GM06990 (cell line): ENCODE measurements at regions not wholly inside any gene's neighbourhood (a gene's known extent, or its start where the extent isn't known, plus 50 kb on each side); places are given as distances from the start of the nearest gene placed in this dataset.

Experiments
- DNase-seq: peaks from one replicate; pipeline ENCODE4 v3.0.0-alpha.2; 2011; ENCODE audit not compliant: insufficient read length; ENCODE audit errors: extremely low read depth
- H3K27me3 ChIP-seq: replicated peaks from 2 replicates; pipeline ENCODE4 v1.6.0; 2011; ENCODE audit warnings: low read length; ENCODE audit not compliant: control insufficient read depth, insufficient read depth
- H3K36me3 ChIP-seq: 2 replicates; pipeline ENCODE4 v1.5.1; 2011; ENCODE audit warnings: low read length; ENCODE audit not compliant: control insufficient read depth, insufficient read depth
- H3K4me3 ChIP-seq: replicated peaks from 2 replicates; pipeline ENCODE4 v1.5.1; 2011; ENCODE audit warnings: low read depth, mild to moderate bottlenecking, control low read depth, low read length
- TF ChIP-seq, protein P1 (sequence below): IDR thresholded peaks from 2 replicates; pipeline ENCODE4 v1.5.1; 2011; ENCODE audit warnings: low read length, control low read depth, mild to moderate bottlenecking, inconsistent platforms; ENCODE audit not compliant: insufficient read depth, poor library complexity, severe bottlenecking

DNA sequence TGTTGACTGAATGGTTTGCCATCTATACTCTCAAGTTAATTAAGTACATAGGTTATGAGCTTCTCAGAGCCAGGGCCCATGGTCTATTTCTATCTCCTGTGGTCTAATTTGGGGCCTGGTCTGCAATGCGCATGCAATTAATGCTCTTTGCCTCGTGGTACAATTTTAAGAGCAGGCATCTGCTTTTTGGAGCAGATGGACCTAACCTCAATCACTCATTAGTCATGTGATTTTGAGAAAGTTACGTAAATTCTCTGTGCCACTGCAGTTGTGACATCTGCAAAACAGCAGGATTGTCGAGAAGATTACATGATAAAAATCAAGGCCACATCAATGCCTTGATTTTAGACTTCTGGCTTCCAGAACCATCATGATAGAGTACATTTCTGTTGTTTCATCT is 543.7 kb upstream of the ADAMTS9 start:
- Histone ChIP-seq H3K36me3 (no peaks in the 10 kb centered on the region), H3K4me3 (no peak overlapping the region), H3K27me3 (no peaks in the 10 kb centered on the region)
- DNase-seq = no peak
- TF ChIP-seq, protein P1, sequence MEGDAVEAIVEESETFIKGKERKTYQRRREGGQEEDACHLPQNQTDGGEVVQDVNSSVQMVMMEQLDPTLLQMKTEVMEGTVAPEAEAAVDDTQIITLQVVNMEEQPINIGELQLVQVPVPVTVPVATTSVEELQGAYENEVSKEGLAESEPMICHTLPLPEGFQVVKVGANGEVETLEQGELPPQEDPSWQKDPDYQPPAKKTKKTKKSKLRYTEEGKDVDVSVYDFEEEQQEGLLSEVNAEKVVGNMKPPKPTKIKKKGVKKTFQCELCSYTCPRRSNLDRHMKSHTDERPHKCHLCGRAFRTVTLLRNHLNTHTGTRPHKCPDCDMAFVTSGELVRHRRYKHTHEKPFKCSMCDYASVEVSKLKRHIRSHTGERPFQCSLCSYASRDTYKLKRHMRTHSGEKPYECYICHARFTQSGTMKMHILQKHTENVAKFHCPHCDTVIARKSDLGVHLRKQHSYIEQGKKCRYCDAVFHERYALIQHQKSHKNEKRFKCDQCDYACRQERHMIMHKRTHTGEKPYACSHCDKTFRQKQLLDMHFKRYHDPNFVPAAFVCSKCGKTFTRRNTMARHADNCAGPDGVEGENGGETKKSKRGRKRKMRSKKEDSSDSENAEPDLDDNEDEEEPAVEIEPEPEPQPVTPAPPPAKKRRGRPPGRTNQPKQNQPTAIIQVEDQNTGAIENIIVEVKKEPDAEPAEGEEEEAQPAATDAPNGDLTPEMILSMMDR = no peak

DNA sequence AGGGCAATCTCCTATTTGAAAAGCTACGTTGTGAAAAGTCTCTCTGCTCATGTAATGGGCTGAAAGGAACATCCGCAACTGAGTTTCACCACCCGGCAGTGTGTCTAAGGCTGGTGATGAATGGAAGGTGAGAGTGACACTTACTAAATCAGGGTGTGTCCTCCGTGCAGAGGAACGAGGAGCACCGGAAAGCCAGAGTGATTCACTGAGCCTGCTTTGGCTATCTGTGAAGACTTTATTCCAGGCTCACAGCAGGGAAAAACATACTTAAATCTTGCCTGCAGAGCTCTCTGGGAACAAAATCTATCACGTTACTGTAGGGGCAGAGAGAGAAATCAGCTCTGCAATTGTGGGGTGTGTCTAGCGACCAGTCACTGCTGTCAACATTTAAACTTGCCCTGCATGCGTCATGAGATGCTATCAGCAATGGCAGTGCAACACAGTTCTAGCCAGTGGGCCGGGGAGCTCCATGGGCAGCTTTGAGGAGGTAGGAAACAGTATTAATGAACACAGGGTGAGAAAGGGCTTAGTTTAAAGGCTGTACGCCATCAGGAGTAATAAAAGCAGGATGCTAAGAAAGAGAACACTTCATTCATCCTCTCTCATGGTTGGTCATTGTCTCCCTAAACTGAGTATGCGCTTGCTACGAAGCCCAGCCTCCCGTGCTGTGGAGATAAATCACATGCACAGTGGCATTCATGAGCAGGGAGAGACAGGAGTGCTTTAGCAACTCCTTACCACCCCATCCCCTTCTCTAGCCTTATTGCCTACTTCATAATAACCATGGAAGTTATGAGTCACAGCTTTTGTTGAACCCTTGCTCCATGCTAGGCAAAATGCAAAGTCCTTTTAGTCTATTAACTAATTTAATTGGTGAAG is 542.7 kb upstream of the ADAMTS9 start:
- no peaks in the 10 kb centered on the region for H3K27me3 ChIP-seq
- H3K4me3 ChIP-seq = no peak overlapping the region
- no peak for DNase-seq
- H3K36me3 ChIP-seq = no peaks in the 10 kb centered on the region
- TF ChIP-seq, protein P1 = no peak

DNA sequence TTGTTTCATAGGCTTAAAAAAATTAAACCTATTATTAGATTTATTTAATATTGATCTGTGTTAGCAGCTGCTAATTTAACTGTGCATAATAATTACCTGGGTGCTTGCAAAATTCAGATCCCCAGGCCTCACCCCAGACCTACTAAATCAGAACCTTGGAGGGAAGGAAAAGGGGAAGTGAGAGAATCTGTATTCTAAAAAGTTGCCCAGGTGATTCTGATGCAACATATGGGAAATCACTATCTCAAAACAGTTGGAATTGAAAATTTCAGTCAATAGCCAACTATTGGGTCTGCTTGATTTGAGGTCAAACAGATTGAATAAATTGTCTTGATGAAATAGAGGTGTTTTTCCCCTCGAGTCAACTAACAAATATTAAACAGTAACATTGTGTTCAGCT is 538.5 kb upstream of the ADAMTS9 start:
- TF ChIP-seq, protein P1 = no peak
- H3K27me3 ChIP-seq = no peaks in the 10 kb centered on the region
- DNase-seq = no peak
- no peak overlapping the region for H3K4me3 ChIP-seq
- no peaks in the 10 kb centered on the region for H3K36me3 ChIP-seq

DNA sequence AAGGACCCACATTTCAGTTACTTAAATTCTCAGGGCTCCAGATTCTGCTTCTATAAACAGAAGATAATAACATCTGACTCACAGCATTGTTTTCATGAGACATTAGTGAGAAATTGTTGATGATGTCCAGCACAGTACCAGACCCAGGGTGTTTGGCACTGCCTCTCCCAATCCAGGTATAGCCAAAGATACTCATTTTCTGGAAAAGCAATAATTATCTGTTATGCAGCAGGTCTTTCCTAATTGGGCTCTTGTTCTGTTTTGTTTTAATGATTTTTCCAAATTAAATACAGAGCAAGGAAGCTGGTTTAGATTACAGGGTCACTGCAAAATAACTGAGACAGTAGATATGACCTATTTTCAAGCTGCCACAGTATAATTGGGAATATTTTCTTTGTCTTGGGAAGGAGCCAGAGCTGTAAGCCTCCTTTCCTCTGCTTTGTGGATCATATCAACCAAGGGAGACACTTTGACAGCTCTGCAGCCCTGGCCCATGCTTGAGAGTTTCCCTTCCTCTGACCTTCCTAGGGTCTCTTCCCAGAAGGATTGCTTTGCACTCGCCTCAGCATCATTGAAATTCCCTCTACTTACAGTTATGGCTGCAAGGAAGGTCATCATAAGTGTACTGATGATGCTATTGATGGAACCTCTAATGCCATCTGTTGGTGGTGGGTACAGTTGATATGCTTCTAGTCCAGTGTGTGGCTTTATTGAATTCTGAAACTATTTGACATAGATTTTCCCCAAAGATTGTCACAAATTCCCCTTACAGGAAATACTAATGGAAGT is 522.4 kb upstream of the ADAMTS9 start:
- H3K27me3 ChIP-seq = no peaks in the 10 kb centered on the region

DNA sequence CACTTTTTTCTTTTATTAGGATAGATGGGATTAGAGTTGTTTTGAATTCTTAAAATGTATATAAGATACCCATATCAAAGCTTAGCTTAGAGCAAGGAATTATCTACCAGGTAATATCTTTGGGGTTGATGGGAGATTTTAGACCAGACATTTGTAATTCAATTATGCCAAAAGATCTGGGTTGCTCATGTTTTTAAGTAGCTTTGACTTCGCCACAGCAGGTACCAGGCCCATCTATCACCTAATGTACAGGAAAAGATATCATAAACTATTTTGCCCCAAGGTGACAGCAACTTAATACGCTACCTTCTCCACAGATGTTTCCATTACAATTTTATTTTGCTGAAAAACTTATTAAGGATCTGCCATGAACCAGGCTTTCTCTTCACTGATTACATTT is 514.6 kb upstream of the ADAMTS9 start:
- no peaks in the 10 kb centered on the region for H3K36me3 ChIP-seq
- no peaks in the 10 kb centered on the region for H3K27me3 ChIP-seq
- no peak overlapping the region for H3K4me3 ChIP-seq
- TF ChIP-seq, protein P1 = no peak
- DNase-seq = no peak

More for the DNA sequence above, 522.4 kb upstream of the ADAMTS9 start:
- Histone ChIP-seq H3K36me3 (no peaks in the 10 kb centered on the region), H3K4me3 (no peak overlapping the region)
- TF ChIP-seq, protein P1 = no peak
- no peak for DNase-seq
